K562 (cell line): ENCODE measurements at regions not wholly inside any gene's neighbourhood (a gene's known extent, or its start where the extent isn't known, plus 50 kb on each side); places are given as distances from the start of the nearest gene placed in this dataset.

Source experiments
- ATAC-seq: fragments of 200-7000 bp; cut with Tn5 transposase; 3 replicates; pipeline ENCODE4 v1.9.1; 2020; ENCODE audit warnings: moderate library complexity
- BruUV-seq: library from RNA; stranded (reverse); fragments of 400-500 nt; replicated peaks from 2 replicates; lab custom pipeline; 2021; lab: Mats Ljungman, UMichigan
- CTCF ChIA-PET: fragments of 300-600 bp; formaldehyde crosslinking; extraction: SDS; loops from one replicate; lab custom pipeline; 2021; ENCODE audit warnings: low intra/inter-chr PET ratio; lab: Yijun Ruan, JAX
- POLR2A ChIA-PET: fragments of 300-600, 350-650 bp; sonication (Branson Sonifier 250); formaldehyde crosslinking; extraction: SDS; loops from one replicate; lab custom pipeline; 2021; ENCODE audit warnings: antibody characterized with exemption, inconsistent platforms; lab: Yijun Ruan, JAX
- DNase-seq, 4 experiments: peaks; one replicate each; pipeline versions ENCODE4 v3.0.0 to v3.0.0-alpha.2; 2011 to 2018; ENCODE audit warnings: low spot score in 3 of 4, mixed read lengths in 3 of 4; ENCODE audit errors: extremely low read depth in 1 of 4
- FAIRE-seq: peaks from 2 replicates; lab custom pipeline; 2011; peaks lifted over from hg19 to GRCh38; lab: Jason Lieb, UNC
- H2AFZ ChIP-seq: 2 replicates; pipeline ENCODE4 v1.6.0; 2011; ENCODE audit warnings: low read depth, low read length, control low read depth, inconsistent platforms
- H3K27ac ChIP-seq: fragments of 200-600 bp; 3 replicates; pipeline ENCODE4 v1.8.0; 2011; ENCODE audit warnings: low read depth, mild to moderate bottlenecking, control low read depth, inconsistent platforms, low read length, moderate library complexity, mixed read lengths; ENCODE audit errors: extremely low read depth
- H3K27me3 ChIP-seq, 2 experiments: fragments of 300-600 bp in 1 of 2; 2 replicates in 1 of 2; 3 replicates in 1 of 2; pipeline versions ENCODE4 v1.6.0 to v1.8.0; 2011; ENCODE audit warnings: inconsistent platforms in 2 of 2, low read length in 2 of 2, mild to moderate bottlenecking in 1 of 2, mixed read lengths in 1 of 2, moderate library complexity in 1 of 2; ENCODE audit not compliant: control insufficient read depth in 2 of 2, insufficient read depth in 2 of 2
- H3K36me3 ChIP-seq: fragments of 300-600 bp; 3 replicates; pipeline ENCODE4 v1.8.0; 2011; ENCODE audit warnings: mild to moderate bottlenecking, low read length, inconsistent platforms; ENCODE audit not compliant: control insufficient read depth, insufficient read depth
- H3K4me1 ChIP-seq, 2 experiments: fragments of 200-600 bp in 1 of 2; replicated peaks in 1 of 2; 2 replicates in 1 of 2; 3 replicates in 1 of 2; pipeline versions ENCODE4 v1.5.1 to v1.8.0; 2011; ENCODE audit warnings: inconsistent platforms in 2 of 2, low read length in 2 of 2, mild to moderate bottlenecking in 1 of 2, mixed read lengths in 1 of 2, moderate library complexity in 1 of 2; ENCODE audit not compliant: control insufficient read depth in 2 of 2, insufficient read depth in 2 of 2
- H3K4me2 ChIP-seq: 2 replicates; pipeline ENCODE4 v1.6.1; 2011; ENCODE audit warnings: low read length, control low read depth, inconsistent platforms, mixed read lengths; ENCODE audit not compliant: insufficient read depth
- H3K4me3 ChIP-seq: fragments of 200-600 bp; sonication (generic), shearing (Covaris generic); 2 replicates; pipeline ENCODE4 v1.5.1; 2016; ENCODE audit warnings: control low read depth, inconsistent platforms
- H3K79me2 ChIP-seq: fragments of 200-600 bp; 3 replicates; pipeline ENCODE4 v1.8.0; 2011; ENCODE audit warnings: low read length, inconsistent platforms; ENCODE audit not compliant: control insufficient read depth, insufficient read depth
- H3K9ac ChIP-seq, 2 experiments: 2 replicates each; pipeline versions ENCODE4 v1.6.0 to v1.6.1; 2011; ENCODE audit warnings: low read depth in 2 of 2, low read length in 2 of 2, control low read depth in 1 of 2, inconsistent platforms in 1 of 2, mild to moderate bottlenecking in 1 of 2, mixed read lengths in 1 of 2; ENCODE audit not compliant: insufficient read depth in 1 of 2
- H3K9me1 ChIP-seq: one replicate; pipeline ENCODE4 v1.6.0; 2011; ENCODE audit warnings: inconsistent platforms, mild to moderate bottlenecking, low read length, moderate library complexity; ENCODE audit not compliant: control insufficient read depth, insufficient read depth
- H3K9me3 ChIP-seq: replicated peaks from 2 replicates; pipeline ENCODE4 v1.5.1; 2011; ENCODE audit warnings: low read depth, low read length, inconsistent platforms; ENCODE audit not compliant: control insufficient read depth, insufficient read depth
- H4K20me1 ChIP-seq: replicated peaks from 2 replicates; pipeline ENCODE4 v1.6.1; 2011; ENCODE audit warnings: low read length, inconsistent platforms, mixed read lengths; ENCODE audit not compliant: control insufficient read depth, insufficient read depth
- ETS2 ChIP-seq: IDR thresholded peaks from 2 replicates; pipeline ENCODE4 v1.6.1; 2016; ENCODE audit warnings: borderline replicate concordance, missing genetic modification characterization, mild to moderate bottlenecking, moderate library complexity, missing compliant biosample characterization; ENCODE audit not compliant: poor library complexity, severe bottlenecking
- GABPB2 ChIP-seq: fragments of 250-450 bp; sonication (Bioruptor Pico); conservative IDR thresholded peaks from 2 replicates; pipeline ENCODE4 v1.5.1; 2021; ENCODE audit warnings: mild to moderate bottlenecking
- HNRNPK ChIP-seq: fragments of 200-400 bp; formaldehyde crosslinking; IDR thresholded peaks from one replicate; pipeline ENCODE4 v1.6.1; 2018; ENCODE audit warnings: mild to moderate bottlenecking, low read depth, low read length; ENCODE audit not compliant: poor library complexity, severe bottlenecking
- MAFF ChIP-seq: IDR thresholded peaks from 2 replicates; pipeline ENCODE4 v1.6.1; 2012; ENCODE audit warnings: low read length, improper control_type of control experiment
- MNT ChIP-seq, 2 experiments: fragments of 450-650 bp; conservative IDR thresholded peaks; 2 replicates each; pipeline ENCODE4 v1.6.1; 2017; ENCODE audit warnings: mild to moderate bottlenecking in 2 of 2, moderate library complexity in 2 of 2
- NR3C1 ChIP-seq: sonication (generic); formaldehyde crosslinking; IDR thresholded peaks from 2 replicates; pipeline ENCODE4 v1.8.1; 2022; ENCODE audit warnings: missing genetic modification reagents
- PPARD ChIP-seq: fragments of 250-450 bp; sonication (Bioruptor Pico); IDR thresholded peaks from 2 replicates; pipeline ENCODE4 v1.8.0; 2022; ENCODE audit warnings: inconsistent platforms, mild to moderate bottlenecking, moderate library complexity
- RCOR1 ChIP-seq, 2 experiments: IDR thresholded peaks; 2 replicates each; pipeline ENCODE4 v1.6.1; 2012; ENCODE audit warnings: low read depth in 2 of 2, low read length in 2 of 2, borderline replicate concordance in 1 of 2, improper control_type of control experiment in 1 of 2
- SRSF1 ChIP-seq: fragments of 200-400 bp; formaldehyde crosslinking; IDR thresholded peaks from 2 replicates; pipeline ENCODE4 v1.6.1; 2017; ENCODE audit warnings: mild to moderate bottlenecking, low read depth, low read length, moderate library complexity
- TAF1 ChIP-seq: IDR thresholded peaks from 2 replicates; pipeline ENCODE4 v1.6.1; 2011; ENCODE audit warnings: mild to moderate bottlenecking, low read length, moderate library complexity; ENCODE audit not compliant: insufficient read depth, control insufficient read depth, severe bottlenecking; ENCODE audit errors: extremely low read depth
- U2AF1 ChIP-seq: fragments of 200-400 bp; formaldehyde crosslinking; optimal IDR thresholded peaks from 2 replicates; pipeline ENCODE3; 2017; ENCODE audit warnings: mild to moderate bottlenecking, low read depth, low read length, moderate library complexity
- ZFPM2 ChIP-seq: fragments of 250-450 bp; sonication (Bioruptor Pico); IDR thresholded peaks from 2 replicates; pipeline ENCODE4 v1.5.1; 2022; ENCODE audit warnings: mild to moderate bottlenecking
- ZNF134 ChIP-seq: fragments of 250-450 bp; sonication (Bioruptor Pico); conservative IDR thresholded peaks from 2 replicates; pipeline ENCODE4 v1.4.0; 2020
- ZNF75A ChIP-seq: fragments of 450-650 bp; formaldehyde crosslinking; IDR thresholded peaks from 2 replicates; pipeline ENCODE4 v1.4.0; 2020; ENCODE audit warnings: mild to moderate bottlenecking
- WGBS: fragments of 100-300 bp; shearing (Covaris generic); methylation state at CpG from one replicate; pipeline ENCODE4 v1.1.6; 2016; ENCODE audit warnings: low coverage, mixed read lengths; ENCODE audit not compliant: insufficient coverage; ENCODE audit errors: missing lambda C conversion rate; 5-methylcytosine and 5-hydroxymethylcytosine counted together
- in situ Hi-C: fragments of 300-500 bp; cut with MboI; formaldehyde crosslinking; loops from 4 replicates; pipeline ENCODE4 v1.15.0; 2018; ENCODE audit warnings: inconsistent platforms, mixed read lengths
- intact Hi-C: fragments of 100-400 bp; cut with micrococcal nuclease; formaldehyde crosslinking; loops from 2 replicates; pipeline ENCODE4 v1.14.2; 2022

GRCh38 chr15:58334803-58335202 is 97.0 kb upstream of the LIPC start:
- ChIA-PET CTCF (no interaction called here), POLR2A (no interaction called here)
- Histone ChIP-seq H3K27me3 (no peaks in the 10 kb centered on the region), H3K4me1 (peaks cover 15 to 35% of the 10 kb centered on the region in 2 experiments), H3K36me3 (no peaks in the 10 kb centered on the region), H3K9me1 (no peaks in the 10 kb centered on the region), H3K9me3 (peaks cover 11% of the 10 kb centered on the region), H3K27ac (no peak overlapping the region), H3K4me2 (no peak overlapping the region), H3K4me3 (no peak overlapping the region), H2AFZ (peak overlapping the region; percentile 60; the same call in 1 of the 2 replicates), H3K79me2 (no peaks in the 10 kb centered on the region), H4K20me1 (no peaks in the 10 kb centered on the region), H3K9ac (no peak overlapping the region)
- WGBS = 67% methylated on average over 2 of the region's 2 CpGs
- DNase-seq (no peak), ATAC-seq (no peak), FAIRE-seq (no peak)
- no TSS peak for BruUV-seq
- no peak for TF ChIP-seq PPARD (CRISPR knock-in tag)
- TF ChIP-seq MNT (conservative IDR thresholded peaks at IDR 0.05) = no peak
- no peak for TF ChIP-seq MAFF
- TF ChIP-seq ZNF134 = no peak
- TF ChIP-seq ETS2 (tag) = no peak
- TF ChIP-seq U2AF1 = no peak
- TF ChIP-seq GABPB2 (CRISPR knock-in tag) = no peak
- no peak for TF ChIP-seq TAF1
- TF ChIP-seq RCOR1 (IDR thresholded peaks at IDR 0.05; ENCODE audit: borderline replicate concordance in 1 of 2, low read depth in 2 of 2, low read length in 2 of 2) = no peak
- TF ChIP-seq ZNF75A (CRISPR knock-in tag) = no peak
- TF ChIP-seq NR3C1 (CRISPR knock-in tag) = no peak
- TF ChIP-seq ZFPM2 (CRISPR knock-in tag) = no peak
- TF ChIP-seq HNRNPK = no peak
- TF ChIP-seq SRSF1 = no peak
- in situ Hi-C loops (no loop called here), intact Hi-C loops (no loop called here)
